Stomach (tissue), 4 donors: ENCODE measurements at regions not wholly inside any gene's neighbourhood (a gene's known extent, or its start where the extent isn't known, plus 50 kb on each side); places are given as distances from the start of the nearest gene placed in this dataset.

Source experiments
- EP300 ChIP-seq: sonication (generic); formaldehyde crosslinking; IDR thresholded peaks from one replicate; pipeline ENCODE4 v1.6.1; 2017; ENCODE audit warnings: antibody characterized with exemption
- POLR2A ChIP-seq, 4 donors: fragments of 450-650 bp; IDR thresholded peaks; one replicate each; pipeline ENCODE4 v1.6.1; 2016; ENCODE audit warnings: antibody characterized with exemption in 4 of 4, control low read depth in 2 of 4, mild to moderate bottlenecking in 1 of 4, moderate library complexity in 1 of 4
- POLR2AphosphoS5 ChIP-seq, 3 donors: sonication (generic); formaldehyde crosslinking; IDR thresholded peaks; one replicate each; pipeline ENCODE4 v1.6.1; 2016; ENCODE audit warnings: antibody characterized with exemption in 3 of 3
- TF ChIP-seq, protein P1 (sequence below), 7 experiments: fragments of 450-650 bp in 4 of 7; fragments of 200-600 bp in 3 of 7; sonication (generic) in 3 of 7; IDR thresholded peaks; one replicate each; pipeline ENCODE4 v1.5.1; 2016 to 2019; ENCODE audit warnings: antibody characterized with exemption in 7 of 7, control low read depth in 2 of 7, mild to moderate bottlenecking in 1 of 7

- TF ChIP-seq POLR2AphosphoS5 (IDR thresholded peaks at IDR 0.05) (no peak), POLR2A (IDR thresholded peaks at IDR 0.05) (no peak), EP300 (no peak)
- TF ChIP-seq, protein P1, sequence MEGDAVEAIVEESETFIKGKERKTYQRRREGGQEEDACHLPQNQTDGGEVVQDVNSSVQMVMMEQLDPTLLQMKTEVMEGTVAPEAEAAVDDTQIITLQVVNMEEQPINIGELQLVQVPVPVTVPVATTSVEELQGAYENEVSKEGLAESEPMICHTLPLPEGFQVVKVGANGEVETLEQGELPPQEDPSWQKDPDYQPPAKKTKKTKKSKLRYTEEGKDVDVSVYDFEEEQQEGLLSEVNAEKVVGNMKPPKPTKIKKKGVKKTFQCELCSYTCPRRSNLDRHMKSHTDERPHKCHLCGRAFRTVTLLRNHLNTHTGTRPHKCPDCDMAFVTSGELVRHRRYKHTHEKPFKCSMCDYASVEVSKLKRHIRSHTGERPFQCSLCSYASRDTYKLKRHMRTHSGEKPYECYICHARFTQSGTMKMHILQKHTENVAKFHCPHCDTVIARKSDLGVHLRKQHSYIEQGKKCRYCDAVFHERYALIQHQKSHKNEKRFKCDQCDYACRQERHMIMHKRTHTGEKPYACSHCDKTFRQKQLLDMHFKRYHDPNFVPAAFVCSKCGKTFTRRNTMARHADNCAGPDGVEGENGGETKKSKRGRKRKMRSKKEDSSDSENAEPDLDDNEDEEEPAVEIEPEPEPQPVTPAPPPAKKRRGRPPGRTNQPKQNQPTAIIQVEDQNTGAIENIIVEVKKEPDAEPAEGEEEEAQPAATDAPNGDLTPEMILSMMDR (IDR thresholded peaks at IDR 0.05): no peak
Observed at GRCh38 chr6:90947184-90948064, 360.6 kb upstream of the MAP3K7 start.
